Limb (tissue), 2 donors: ENCODE measurements at regions not wholly inside any gene's neighbourhood (a gene's known extent, or its start where the extent isn't known, plus 50 kb on each side); places are given as distances from the start of the nearest gene placed in this dataset.

ENCODE experiments used
- DNase-seq, 2 donors: peaks; one replicate each; pipeline ENCODE4 v3.0.0-alpha.2; 2016; ENCODE audit errors: extremely low spot score in 2 of 2

- no peak for DNase-seq
These were observed 330.1 kb upstream of the CPXCR1 start for GRCh38 chrX:88416965-88417364.

GRCh38 chrX:88424071-88424470 lies 323.0 kb upstream of the CPXCR1 start:
- DNase-seq, result no peak

GRCh38 chrX:88424541-88424940 lies 322.5 kb upstream of the CPXCR1 start:
- no peak for DNase-seq

DNA sequence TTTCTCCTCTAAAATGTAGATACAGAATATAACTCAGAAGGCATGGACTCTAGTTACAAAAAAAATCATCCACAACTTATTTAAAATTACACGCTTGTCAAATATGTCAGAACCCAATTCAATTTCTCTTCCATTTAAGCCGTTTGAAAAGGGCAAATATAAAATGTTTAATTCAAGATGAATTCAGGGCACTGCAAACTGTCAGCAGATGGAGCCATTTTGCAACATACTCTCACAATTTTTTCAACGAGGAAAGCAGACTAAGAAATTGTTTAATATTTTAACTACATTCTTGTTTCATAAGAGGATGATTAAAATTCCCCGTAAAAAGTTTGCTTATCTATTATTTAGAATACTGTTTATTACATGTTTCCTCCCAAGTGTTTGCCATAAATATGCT lies 321.3 kb upstream of the CPXCR1 start:
- peak in 1 of 2 donors; percentile 8 for DNase-seq

GRCh38 chrX:88437563-88437962 lies 309.5 kb upstream of the CPXCR1 start:
- DNase-seq, result no peak

- DNase-seq, result no peak
These were observed 308.8 kb upstream of the CPXCR1 start for GRCh38 chrX:88438209-88438608.

- DNase-seq, result no peak
These were observed 307.1 kb upstream of the CPXCR1 start for GRCh38 chrX:88439935-88440334.
